Sigmoid colon (tissue), 4 donors: ENCODE measurements at regions not wholly inside any gene's neighbourhood (a gene's known extent, or its start where the extent isn't known, plus 50 kb on each side); places are given as distances from the start of the nearest gene placed in this dataset.

Experiments
- EP300 ChIP-seq, 4 donors: sonication (generic); formaldehyde crosslinking; IDR thresholded peaks; one replicate each; pipeline ENCODE4 v1.6.1; 2017; ENCODE audit warnings: antibody characterized with exemption in 4 of 4
- POLR2A ChIP-seq, 2 donors: fragments of 450-650 bp; IDR thresholded peaks; one replicate each; pipeline ENCODE4 v1.6.1; 2016; ENCODE audit warnings: antibody characterized with exemption in 2 of 2, mild to moderate bottlenecking in 2 of 2, moderate library complexity in 2 of 2
- POLR2AphosphoS5 ChIP-seq, 4 donors: sonication (generic); formaldehyde crosslinking; IDR thresholded peaks; one replicate each; pipeline ENCODE4 v1.6.1; 2017; ENCODE audit warnings: antibody characterized with exemption in 4 of 4
- TF ChIP-seq, protein P1 (sequence below), 4 experiments: fragments of 450-650 bp in 3 of 4; fragments of 200-600 bp in 1 of 4; IDR thresholded peaks; one replicate each; pipeline ENCODE4 v1.5.1; 2016 to 2019; ENCODE audit warnings: antibody characterized with exemption in 4 of 4, mild to moderate bottlenecking in 3 of 4, moderate library complexity in 2 of 4

- TF ChIP-seq EP300 (IDR thresholded peaks at IDR 0.05): no peak
- TF ChIP-seq, protein P1, sequence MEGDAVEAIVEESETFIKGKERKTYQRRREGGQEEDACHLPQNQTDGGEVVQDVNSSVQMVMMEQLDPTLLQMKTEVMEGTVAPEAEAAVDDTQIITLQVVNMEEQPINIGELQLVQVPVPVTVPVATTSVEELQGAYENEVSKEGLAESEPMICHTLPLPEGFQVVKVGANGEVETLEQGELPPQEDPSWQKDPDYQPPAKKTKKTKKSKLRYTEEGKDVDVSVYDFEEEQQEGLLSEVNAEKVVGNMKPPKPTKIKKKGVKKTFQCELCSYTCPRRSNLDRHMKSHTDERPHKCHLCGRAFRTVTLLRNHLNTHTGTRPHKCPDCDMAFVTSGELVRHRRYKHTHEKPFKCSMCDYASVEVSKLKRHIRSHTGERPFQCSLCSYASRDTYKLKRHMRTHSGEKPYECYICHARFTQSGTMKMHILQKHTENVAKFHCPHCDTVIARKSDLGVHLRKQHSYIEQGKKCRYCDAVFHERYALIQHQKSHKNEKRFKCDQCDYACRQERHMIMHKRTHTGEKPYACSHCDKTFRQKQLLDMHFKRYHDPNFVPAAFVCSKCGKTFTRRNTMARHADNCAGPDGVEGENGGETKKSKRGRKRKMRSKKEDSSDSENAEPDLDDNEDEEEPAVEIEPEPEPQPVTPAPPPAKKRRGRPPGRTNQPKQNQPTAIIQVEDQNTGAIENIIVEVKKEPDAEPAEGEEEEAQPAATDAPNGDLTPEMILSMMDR (IDR thresholded peaks at IDR 0.05): no peak
- TF ChIP-seq POLR2AphosphoS5 (IDR thresholded peaks at IDR 0.05): no peak
- TF ChIP-seq POLR2A (IDR thresholded peaks at IDR 0.05): no peak
Observed at GRCh38 chr6:113344969-113345368, 512.2 kb upstream of the MARCKS start.
